Hematopoietic multipotent progenitor cell treated with erythropoietin and hydrocortisone succinate and interleukin-3 and kit ligand, for 4 days (in vitro differentiated cells): ENCODE measurements at regions not wholly inside any gene's neighbourhood (a gene's known extent, or its start where the extent isn't known, plus 50 kb on each side); places are given as distances from the start of the nearest gene placed in this dataset.

ENCODE experiments used
- DNase-seq: peaks from one replicate; pipeline ENCODE4 v3.0.0-alpha.2; 2015

GRCh38 chr10:52615331-52615730 is 157.3 kb downstream of the MBL2 start:
- no peak for DNase-seq

- DNase-seq: no peak
Measured at GRCh38 chr10:52615756-52616394, 156.7 kb downstream of the MBL2 start.

- no peak for DNase-seq
Measured at GRCh38 chr10:52616395-52616764, 156.2 kb downstream of the MBL2 start.

- DNase-seq: no peak
Measured at GRCh38 chr10:52617346-52617745, 155.2 kb downstream of the MBL2 start.

GRCh38 chr10:52619052-52619451 is 153.5 kb downstream of the MBL2 start:
- no peak for DNase-seq

GRCh38 chr10:52621635-52622079 is 150.9 kb downstream of the MBL2 start:
- no peak for DNase-seq

- DNase-seq: peak; percentile 10
Measured at GRCh38 chr10:52623761-52624160, 148.8 kb downstream of the MBL2 start.

- DNase-seq: no peak
Measured at GRCh38 chr10:52627279-52627678, 145.3 kb downstream of the MBL2 start.

GRCh38 chr10:52631146-52631545 is 141.4 kb downstream of the MBL2 start:
- DNase-seq: no peak

- DNase-seq: no peak
Measured at GRCh38 chr10:52631648-52632047, 140.9 kb downstream of the MBL2 start.

- no peak for DNase-seq
Measured at GRCh38 chr10:52632591-52632990, 140.0 kb downstream of the MBL2 start.

- peak; percentile 39 for DNase-seq
Measured at GRCh38 chr10:52633266-52633665, 139.3 kb downstream of the MBL2 start.

GRCh38 chr10:52635651-52636050 is 136.9 kb downstream of the MBL2 start:
- DNase-seq: no peak

GRCh38 chr10:52636874-52637273 is 135.7 kb downstream of the MBL2 start:
- no peak for DNase-seq

- no peak for DNase-seq
Measured at GRCh38 chr10:52637592-52637991, 135.0 kb downstream of the MBL2 start.

- peak; percentile 43 for DNase-seq
Measured at GRCh38 chr10:52639652-52640051, 132.9 kb downstream of the MBL2 start.

- DNase-seq: no peak
Measured at GRCh38 chr10:52642208-52642607, 130.4 kb downstream of the MBL2 start.

- DNase-seq: peak; percentile 77
Measured at GRCh38 chr10:52644373-52645186, 128.0 kb downstream of the MBL2 start.

- no peak for DNase-seq
Measured at GRCh38 chr10:52645187-52645758, 127.3 kb downstream of the MBL2 start.

GRCh38 chr10:52649511-52649910 is 123.1 kb downstream of the MBL2 start:
- DNase-seq: peak; percentile 34

GRCh38 chr10:52650873-52651272 is 121.7 kb downstream of the MBL2 start:
- no peak for DNase-seq

GRCh38 chr10:52651293-52651692 is 121.3 kb downstream of the MBL2 start:
- no peak for DNase-seq

- DNase-seq: peak; percentile 62
Measured at GRCh38 chr10:52652431-52653262, 119.9 kb downstream of the MBL2 start.
